ENCODE measurements at regions not wholly inside any gene's neighbourhood (a gene's known extent, or its start where the extent isn't known, plus 50 kb on each side); places are given as distances from the start of the nearest gene placed in this dataset.

DNA sequence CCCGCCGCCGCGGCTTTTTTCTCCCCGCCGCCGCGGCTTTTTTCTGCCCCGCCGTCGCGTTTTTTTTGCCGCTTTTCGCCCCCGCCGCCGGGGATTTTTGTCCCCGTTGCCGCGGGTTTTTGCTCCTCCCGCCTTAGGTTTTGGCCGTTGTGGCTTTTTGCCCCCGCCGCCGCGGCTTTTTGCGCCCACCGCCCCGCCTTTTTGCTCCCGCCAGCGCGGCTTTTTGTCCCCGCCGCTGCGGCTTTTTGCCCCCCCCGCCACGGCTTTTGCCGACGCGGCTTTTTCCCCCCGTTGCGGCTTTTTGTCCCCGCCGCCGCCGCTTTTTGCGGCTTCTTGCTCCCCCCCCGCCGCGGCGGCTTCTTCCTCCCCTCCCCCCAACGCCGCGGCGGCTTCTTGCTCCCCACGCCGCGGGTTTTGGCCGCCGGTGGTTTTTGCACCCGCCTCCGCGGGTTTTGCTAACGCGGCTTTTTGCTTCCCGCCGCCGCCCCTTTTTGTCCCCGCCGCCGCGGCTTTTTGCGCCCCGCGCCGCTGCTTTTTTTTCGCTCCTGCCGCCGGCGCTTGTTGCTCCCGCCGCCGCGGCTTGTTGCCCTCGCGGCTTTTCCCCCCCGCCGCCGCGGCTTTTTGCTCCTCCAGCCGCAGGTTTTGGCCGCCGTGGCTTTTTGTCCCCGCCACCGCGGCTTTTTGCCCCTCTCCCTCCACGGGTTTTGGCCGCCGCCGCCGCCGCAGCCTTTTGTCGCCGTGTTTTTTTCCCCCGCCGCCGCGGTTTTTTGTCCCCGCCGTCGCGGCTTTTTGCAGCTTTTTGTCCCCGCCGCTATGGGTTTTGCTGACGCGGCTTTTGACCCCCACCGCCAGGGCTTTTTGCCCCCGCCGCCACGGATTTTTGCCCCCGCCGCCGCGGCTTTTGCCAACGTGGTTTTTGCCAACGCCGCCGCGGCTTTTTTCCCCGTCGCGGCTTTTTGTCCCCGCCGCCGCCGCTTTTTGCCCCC, 150.3 kb downstream of the KCNJ18 start:
- no peak overlapping the region for H4K8ac ChIP-seq (ENCODE audit: low read depth in 2 of 2, low read length in 2 of 2)
- intact Hi-C loops (cut with micrococcal nuclease): no loop called here
- no peak overlapping the region for H3K27ac ChIP-seq (ENCODE audit: insufficient read depth, low read length)
- no peak overlapping the region for H2BK5ac ChIP-seq (ENCODE audit: low read depth, low read length, poor library complexity, severe bottlenecking)
- no peak overlapping the region for H3K18ac ChIP-seq (ENCODE audit: low read depth, low read length)
- ChIA-PET CTCF (no interaction called here), POLR2A (ENCODE audit: unreplicated experiment) (no interaction called here)
- H3K4me3 ChIP-seq (ENCODE audit: insufficient read depth, low read depth, low read length): no peak overlapping the region
- H3K36me3 ChIP-seq (ENCODE audit: control insufficient read depth, insufficient read depth, low read length): no peaks in the 10 kb centered on the region
- no peak overlapping the region for H3K14ac ChIP-seq (replicated peaks; ENCODE audit: low read depth, low read length)
- in situ Hi-C loops (cut with MboI; ENCODE audit: low sequenced_read_pairs): no loop called here
- no peak overlapping the region for H2AK9ac ChIP-seq (replicated peaks; ENCODE audit: low read depth, low read length, poor library complexity)
- no peak overlapping the region for H3K23ac ChIP-seq (ENCODE audit: low read depth, low read length)
- no peak for TF ChIP-seq RAD21 (IDR thresholded peaks at IDR 0.05; ENCODE audit: low read length)
- no peak for TF ChIP-seq RFX5 (IDR thresholded peaks at IDR 0.05; ENCODE audit: low read depth, low read length)
- TF ChIP-seq POLR2A (IDR thresholded peaks at IDR 0.05; ENCODE audit: low read depth, low read length): no peak
- TF ChIP-seq, protein P1, sequence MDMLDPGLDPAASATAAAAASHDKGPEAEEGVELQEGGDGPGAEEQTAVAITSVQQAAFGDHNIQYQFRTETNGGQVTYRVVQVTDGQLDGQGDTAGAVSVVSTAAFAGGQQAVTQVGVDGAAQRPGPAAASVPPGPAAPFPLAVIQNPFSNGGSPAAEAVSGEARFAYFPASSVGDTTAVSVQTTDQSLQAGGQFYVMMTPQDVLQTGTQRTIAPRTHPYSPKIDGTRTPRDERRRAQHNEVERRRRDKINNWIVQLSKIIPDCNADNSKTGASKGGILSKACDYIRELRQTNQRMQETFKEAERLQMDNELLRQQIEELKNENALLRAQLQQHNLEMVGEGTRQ (IDR thresholded peaks at IDR 0.05; ENCODE audit: low read depth, low read length): no peak
- no peak for TF ChIP-seq MAZ (IDR thresholded peaks at IDR 0.05; ENCODE audit: borderline replicate concordance, low read depth, low read length)
- no peak for TF ChIP-seq RCOR1 (IDR thresholded peaks at IDR 0.05; ENCODE audit: insufficient replicate concordance, low read length)
- TF ChIP-seq, protein P2, sequence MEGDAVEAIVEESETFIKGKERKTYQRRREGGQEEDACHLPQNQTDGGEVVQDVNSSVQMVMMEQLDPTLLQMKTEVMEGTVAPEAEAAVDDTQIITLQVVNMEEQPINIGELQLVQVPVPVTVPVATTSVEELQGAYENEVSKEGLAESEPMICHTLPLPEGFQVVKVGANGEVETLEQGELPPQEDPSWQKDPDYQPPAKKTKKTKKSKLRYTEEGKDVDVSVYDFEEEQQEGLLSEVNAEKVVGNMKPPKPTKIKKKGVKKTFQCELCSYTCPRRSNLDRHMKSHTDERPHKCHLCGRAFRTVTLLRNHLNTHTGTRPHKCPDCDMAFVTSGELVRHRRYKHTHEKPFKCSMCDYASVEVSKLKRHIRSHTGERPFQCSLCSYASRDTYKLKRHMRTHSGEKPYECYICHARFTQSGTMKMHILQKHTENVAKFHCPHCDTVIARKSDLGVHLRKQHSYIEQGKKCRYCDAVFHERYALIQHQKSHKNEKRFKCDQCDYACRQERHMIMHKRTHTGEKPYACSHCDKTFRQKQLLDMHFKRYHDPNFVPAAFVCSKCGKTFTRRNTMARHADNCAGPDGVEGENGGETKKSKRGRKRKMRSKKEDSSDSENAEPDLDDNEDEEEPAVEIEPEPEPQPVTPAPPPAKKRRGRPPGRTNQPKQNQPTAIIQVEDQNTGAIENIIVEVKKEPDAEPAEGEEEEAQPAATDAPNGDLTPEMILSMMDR (conservative IDR thresholded peaks at IDR 0.05; ENCODE audit: low read depth, low read length): no peak
- no peak for TF ChIP-seq FOS (IDR thresholded peaks at IDR 0.05; ENCODE audit: low read depth, low read length)
- no peak for TF ChIP-seq ELK1 (IDR thresholded peaks at IDR 0.05; ENCODE audit: borderline replicate concordance, low read depth, low read length)
- no peak for TF ChIP-seq MXI1 (IDR thresholded peaks at IDR 0.05; ENCODE audit: borderline replicate concordance, low read depth, low read length)
- no peaks in the 10 kb centered on the region for H3K9me1 ChIP-seq (ENCODE audit: insufficient read depth, low read length)
- no peak overlapping the region for H2AFZ ChIP-seq (replicated peaks; ENCODE audit: low read length, poor library complexity)
- no peak overlapping the region for H2BK15ac ChIP-seq (ENCODE audit: low read depth, low read length)
- no peak overlapping the region for H3K56ac ChIP-seq (ENCODE audit: extremely low read depth, insufficient read depth, low read length)
- H2AK5ac ChIP-seq (ENCODE audit: low read depth, low read length): no peak overlapping the region
- no peak for DNase-seq
- H3K79me1 ChIP-seq (ENCODE audit: low read depth in 1 of 2, low read length in 2 of 2): no peaks in the 10 kb centered on the region
- H3K4ac ChIP-seq (ENCODE audit: low read depth, low read length): no peak overlapping the region
- no peak overlapping the region for H2BK120ac ChIP-seq (ENCODE audit: low read depth, low read length)
- no peaks in the 10 kb centered on the region; the same call in 1 of the 2 replicates for H3K9me3 ChIP-seq (ENCODE audit: control insufficient read depth, insufficient read depth, low read length)
- WGBS, 2 experiments (ENCODE audit: extremely low coverage in 2 of 2, insufficient read length in 1 of 2): 41% methylated on average over 44 of the region's 136 CpGs; no CpG with 5 or more reads in 1 of the 2 experiments
- no peak overlapping the region for H3K9ac ChIP-seq (ENCODE audit: low read depth, low read length)
- BruUV-seq (replicated peaks): no TSS peak
- dilution Hi-C loops (cut with HindIII; ENCODE audit: low sequenced_read_pairs, unreplicated experiment): no loop called here
- no peaks in the 10 kb centered on the region for H3K4me1 ChIP-seq (ENCODE audit: control insufficient read depth, insufficient read depth, low read length)
- no peaks in the 10 kb centered on the region for H4K20me1 ChIP-seq (ENCODE audit: insufficient read depth, low read length)
- H4K91ac ChIP-seq (ENCODE audit: insufficient read depth, low read depth, low read length): no peak overlapping the region
- H4K5ac ChIP-seq (ENCODE audit: low read depth, low read length): no peak overlapping the region
- no peak overlapping the region for H2BK20ac ChIP-seq (ENCODE audit: low read depth, low read length)
- no peaks in the 10 kb centered on the region for H3K27me3 ChIP-seq (ENCODE audit: control insufficient read depth, insufficient read depth, low read length)
- no peak overlapping the region for H3K4me2 ChIP-seq (ENCODE audit: low read depth, low read length)
- ATAC-seq (ENCODE audit: low read depth): no peak

Measured in IMR-90 (cell line).